EH (cell line): ENCODE measurements at regions not wholly inside any gene's neighbourhood (a gene's known extent, or its start where the extent isn't known, plus 50 kb on each side); places are given as distances from the start of the nearest gene placed in this dataset.
"Not testable (repeated sequence)": the region's sequence is repeated elsewhere in the genome, so short reads cannot be mapped to it uniquely, and the experiment has no call there.

Experiments
- DNase-seq: peaks from one replicate; pipeline ENCODE4 v3.0.0-alpha.2; 2015; ENCODE audit warnings: low read depth

DNA sequence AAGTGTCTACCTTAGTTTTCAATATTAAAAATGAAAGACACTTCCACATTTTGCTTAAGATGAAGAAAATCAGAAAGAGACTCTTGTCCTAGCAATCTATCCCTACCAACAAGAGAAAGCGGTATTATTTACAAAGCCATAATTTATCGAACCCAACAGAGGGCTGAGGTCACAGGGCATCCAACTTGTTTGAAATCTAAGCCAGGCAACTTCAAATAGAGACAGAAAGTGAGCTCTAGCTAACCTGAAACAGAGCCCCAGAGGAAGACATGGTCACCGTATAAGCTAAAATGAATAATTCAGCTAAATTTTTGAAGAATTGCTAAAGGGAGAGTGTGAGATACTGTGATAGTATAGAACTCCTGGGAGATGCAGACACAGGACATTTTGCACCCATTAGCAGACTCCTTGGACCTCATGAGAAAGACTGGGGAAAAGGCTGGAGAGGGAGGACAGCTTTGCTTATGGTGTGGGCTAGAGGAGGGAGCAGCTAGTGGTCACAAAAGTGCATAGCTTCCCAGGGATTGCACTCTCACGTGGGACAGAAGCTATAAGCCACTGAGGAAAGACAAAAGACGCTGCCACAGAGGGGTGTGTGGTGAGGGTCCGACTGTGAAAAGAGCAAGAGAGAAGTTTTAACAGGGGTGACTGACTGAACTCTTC lies 624.2 kb upstream of the GRIN3A start:
- DNase-seq, result no peak

GRCh38 chr9:102360846-102361245 lies 622.4 kb upstream of the GRIN3A start:
- no peak for DNase-seq

- no peak for DNase-seq
Observed at GRCh38 chr9:102355982-102356381, 617.5 kb upstream of the GRIN3A start.

DNA sequence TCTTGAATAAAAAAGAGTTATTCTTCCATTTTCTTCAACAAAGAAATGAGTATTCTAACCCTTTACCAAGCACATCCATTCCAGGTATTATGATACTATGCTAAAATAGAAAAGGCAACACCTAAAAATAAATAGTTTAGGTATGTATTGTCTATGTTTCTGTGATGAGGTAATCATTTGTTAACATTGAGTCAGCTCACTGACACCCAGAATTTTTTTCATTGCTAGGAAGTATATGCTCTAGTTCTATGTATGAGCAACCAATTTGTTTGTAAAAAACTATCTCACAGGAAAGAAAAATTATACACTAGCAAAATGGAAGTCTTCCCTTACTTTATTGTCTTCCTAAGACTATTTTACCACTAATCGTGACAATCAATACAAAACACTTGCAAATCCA lies 615.6 kb upstream of the GRIN3A start:
- DNase-seq, result no peak

DNA sequence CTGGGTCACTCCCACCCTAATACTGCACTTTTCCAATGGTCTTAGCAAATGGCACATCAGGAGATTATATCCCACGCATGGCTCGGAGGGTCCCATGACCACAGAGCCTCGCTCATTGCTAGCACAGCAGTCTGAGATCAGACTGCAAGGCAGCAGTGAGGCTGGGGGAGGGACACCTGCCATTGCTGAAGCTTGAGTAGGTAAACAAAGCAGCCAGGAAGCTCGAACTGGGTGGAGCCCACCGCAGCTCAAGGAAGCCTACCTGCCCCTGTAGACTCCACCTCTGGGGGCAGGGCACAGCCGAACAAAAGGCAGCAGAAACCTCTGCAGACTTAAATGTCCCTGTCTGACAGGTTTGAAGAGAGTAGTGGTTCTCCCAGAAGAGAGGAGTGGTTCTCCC lies 599.0 kb upstream of the GRIN3A start:
- DNase-seq, result not testable (repeated sequence)

- no peak for DNase-seq
Observed at GRCh38 chr9:102309379-102309778, 570.9 kb upstream of the GRIN3A start.

- no peak for DNase-seq
Observed at GRCh38 chr9:102295188-102295587, 556.7 kb upstream of the GRIN3A start.

DNA sequence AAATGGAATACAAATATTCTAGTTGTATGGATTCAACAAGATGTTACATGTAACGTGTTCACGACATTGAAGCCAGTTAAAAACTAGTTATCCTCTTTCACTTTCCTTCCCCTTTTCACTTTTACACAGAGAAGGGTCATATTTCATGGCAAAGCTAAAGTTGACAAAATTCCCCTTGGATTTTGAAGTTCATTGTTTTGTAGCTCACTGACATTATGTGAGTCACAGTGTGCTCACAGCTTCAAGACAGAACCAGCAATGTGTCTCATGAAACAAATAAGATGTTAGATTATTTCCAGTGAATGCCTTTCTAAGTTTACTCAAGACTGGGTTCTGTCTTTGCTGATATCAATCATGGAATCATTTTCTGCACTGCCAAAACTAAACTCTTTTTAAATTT lies 535.5 kb upstream of the GRIN3A start:
- no peak for DNase-seq

- DNase-seq, result no peak
Observed at GRCh38 chr9:102253099-102253498, 514.7 kb upstream of the GRIN3A start.

- no peak for DNase-seq
Observed at GRCh38 chr9:102244916-102245315, 506.5 kb upstream of the GRIN3A start.

DNA sequence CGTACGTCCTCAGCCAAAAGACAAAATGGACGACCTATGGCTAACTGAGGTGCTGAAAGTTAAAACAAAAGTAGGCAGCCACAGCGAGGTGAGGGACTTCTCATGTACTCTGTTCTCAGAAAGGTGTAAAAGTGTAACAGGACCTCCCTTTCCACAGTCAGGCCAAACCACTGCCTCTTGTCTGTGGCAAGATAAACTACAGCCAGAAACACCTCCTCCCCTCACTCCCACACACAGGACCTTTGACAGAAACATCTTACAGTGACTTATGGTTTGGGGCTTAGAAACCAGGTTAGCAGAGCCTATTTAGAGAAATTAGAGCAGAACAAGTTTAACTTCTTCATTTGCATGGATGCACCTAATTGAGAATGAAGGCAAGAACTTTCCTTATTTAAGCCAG lies 499.1 kb upstream of the GRIN3A start:
- no peak for DNase-seq

DNA sequence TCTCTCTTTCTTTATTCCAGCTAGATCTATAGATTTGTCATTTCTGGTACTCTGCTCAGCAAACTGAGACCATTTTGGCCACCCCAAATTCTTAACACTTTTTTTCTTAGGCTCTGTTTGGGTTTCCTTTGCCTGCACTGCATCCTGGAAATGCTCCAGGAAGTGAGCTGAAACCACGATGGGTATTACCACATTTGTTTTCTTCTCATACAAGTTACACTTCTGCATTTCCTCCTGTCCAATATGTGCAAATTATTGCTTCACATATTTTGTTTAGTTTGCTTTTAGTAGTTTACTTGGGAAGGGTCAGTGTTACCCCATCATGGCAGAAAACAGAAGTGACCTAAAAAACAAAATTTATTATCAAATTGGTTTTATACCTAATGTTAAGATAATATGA lies 498.6 kb upstream of the GRIN3A start:
- no peak for DNase-seq

- DNase-seq, result not testable (repeated sequence)
Observed at GRCh38 chr9:102227416-102227815, 489.0 kb upstream of the GRIN3A start.

GRCh38 chr9:102225841-102226441 lies 487.5 kb upstream of the GRIN3A start:
- DNase-seq, result no peak

GRCh38 chr9:102223320-102224136 lies 485.1 kb upstream of the GRIN3A start:
- not testable (repeated sequence) for DNase-seq

GRCh38 chr9:102209176-102209575 lies 470.7 kb upstream of the GRIN3A start:
- DNase-seq, result no peak

DNA sequence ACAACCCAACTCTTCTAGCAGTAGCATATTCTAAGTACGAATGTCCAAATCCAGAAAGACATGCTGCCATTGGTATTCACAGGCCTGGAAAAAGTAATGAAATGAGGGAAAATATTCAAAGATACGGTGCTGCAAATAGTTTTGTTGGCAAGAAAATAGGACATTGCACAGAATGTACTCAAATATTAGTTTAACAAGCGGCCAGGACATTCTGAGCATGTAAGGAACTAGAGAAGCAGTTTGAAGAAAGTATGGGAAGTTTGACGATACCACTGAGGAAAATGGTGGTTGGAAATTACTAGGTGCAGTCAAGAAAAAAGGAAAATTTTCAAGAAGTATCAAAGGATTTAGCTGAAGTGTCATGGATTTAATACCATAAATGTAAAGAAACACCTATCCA lies 468.0 kb upstream of the GRIN3A start:
- no peak for DNase-seq

DNA sequence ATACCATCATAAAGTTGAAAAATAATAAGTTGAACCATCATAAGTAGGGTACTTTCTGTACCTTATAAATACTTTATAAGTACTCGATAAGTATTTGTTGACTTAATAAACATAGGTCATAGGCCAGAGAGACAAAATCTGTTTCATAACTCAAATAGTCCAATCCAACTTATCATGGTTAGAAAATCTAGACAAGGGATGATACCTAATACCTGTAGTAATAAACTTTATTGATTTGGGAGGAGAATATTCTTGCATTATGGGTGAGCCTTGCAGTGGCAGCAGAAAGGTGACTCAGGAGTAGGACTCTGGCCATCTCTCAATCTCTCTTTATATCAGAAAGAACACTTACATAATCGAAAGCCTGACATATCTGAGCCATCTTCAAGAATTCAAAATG lies 466.8 kb upstream of the GRIN3A start:
- no peak for DNase-seq

DNA sequence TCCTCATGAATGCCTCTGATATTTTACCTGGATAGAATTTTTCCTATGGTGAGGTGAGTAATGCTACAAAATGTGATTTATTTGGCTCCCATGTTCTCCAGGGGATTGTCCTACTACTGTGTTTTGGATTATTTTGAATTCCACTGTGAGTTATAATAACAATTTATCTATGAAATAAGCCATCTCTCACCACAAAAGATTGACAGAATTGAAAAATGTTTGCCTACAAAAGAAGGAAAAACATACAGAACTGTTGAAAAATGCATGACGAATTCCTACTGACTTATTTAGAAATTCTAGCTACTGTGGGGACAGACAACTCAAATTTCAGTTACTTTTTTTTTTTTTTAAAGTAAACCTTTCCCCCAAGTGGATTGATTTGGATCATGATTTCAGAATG lies 463.7 kb upstream of the GRIN3A start:
- DNase-seq, result no peak

DNA sequence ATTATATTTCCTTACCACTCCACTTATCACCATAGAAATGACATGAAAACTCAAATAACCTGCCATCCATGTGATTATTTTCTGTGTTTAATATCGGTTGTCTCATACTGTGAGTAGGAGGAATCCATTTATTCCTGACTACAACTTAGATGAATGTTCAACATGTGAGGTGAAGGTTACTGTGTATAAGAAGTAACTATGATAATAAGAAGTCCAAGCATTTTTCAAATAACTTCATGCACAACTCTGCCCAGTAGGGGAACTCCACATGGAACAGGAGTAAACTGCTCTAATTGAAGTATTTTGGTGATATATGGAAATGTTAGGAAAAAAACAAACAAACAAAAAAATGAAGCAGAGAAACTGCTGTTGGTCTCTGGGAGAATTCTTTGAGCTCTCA lies 447.5 kb upstream of the GRIN3A start:
- DNase-seq, result no peak

DNA sequence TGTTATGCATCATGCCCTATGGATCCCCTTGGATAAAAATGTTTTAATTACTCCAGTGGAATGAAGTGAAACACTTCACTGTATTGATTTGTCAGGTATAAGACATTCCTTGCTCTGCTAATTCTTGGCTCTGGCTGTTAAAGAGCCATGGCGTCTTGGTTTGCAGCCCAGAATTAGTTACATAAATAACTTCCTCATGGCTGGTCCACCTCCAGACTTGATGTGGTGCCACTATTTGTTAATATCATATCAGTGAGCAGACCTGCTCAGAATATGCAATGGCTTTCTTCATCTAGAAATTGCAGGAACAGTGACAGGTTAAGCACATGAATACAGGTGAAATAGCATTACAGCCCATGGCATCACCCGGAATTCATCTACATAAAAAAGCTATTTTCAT lies 446.9 kb upstream of the GRIN3A start:
- DNase-seq, result no peak

DNA sequence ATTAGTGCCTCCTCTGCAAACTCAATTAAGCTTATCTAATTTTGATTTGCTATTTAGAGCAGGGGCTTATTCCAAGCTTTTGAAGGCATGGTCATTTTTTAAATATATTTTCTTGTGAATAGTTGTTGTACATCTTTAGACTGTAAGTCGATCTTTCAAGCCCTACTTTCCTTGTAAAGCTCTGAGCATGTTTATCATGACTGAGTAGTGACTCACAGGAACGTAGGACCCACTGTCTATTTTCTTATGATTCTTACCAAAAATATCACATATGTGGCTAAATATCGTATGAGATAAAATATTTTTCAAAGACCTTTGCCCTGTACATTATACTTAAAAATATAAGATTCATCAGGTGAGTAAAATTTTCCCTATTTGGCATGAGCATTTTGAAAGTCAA lies 440.4 kb upstream of the GRIN3A start:
- DNase-seq, result no peak

- DNase-seq, result not testable (repeated sequence)
Observed at GRCh38 chr9:102174202-102174601, 435.8 kb upstream of the GRIN3A start.
